ENCODE measurements at regions not wholly inside any gene's neighbourhood (a gene's known extent, or its start where the extent isn't known, plus 50 kb on each side); places are given as distances from the start of the nearest gene placed in this dataset.

GRCh38 chr18:76557026-76557575, 62.1 kb upstream of the ZNF516 start:
- Histone ChIP-seq H3K9me3 (ENCODE audit: control insufficient read depth, insufficient read depth, low read depth, low read length) (no peaks in the 10 kb centered on the region), H3K36me3 (ENCODE audit: control insufficient read depth, insufficient read depth, low read length) (no peaks in the 10 kb centered on the region), H3K4me1 (ENCODE audit: control insufficient read depth, insufficient read depth, low read length) (no peaks in the 10 kb centered on the region), H3K27me3 (ENCODE audit: control insufficient read depth, insufficient read depth, low read length) (peaks cover 11% of the 10 kb centered on the region), H3K27ac (ENCODE audit: low read length) (no peak overlapping the region), H3K4me3 (ENCODE audit: low read depth in 2 of 2, low read length in 2 of 2) (no peak overlapping the region)
- POLR2A ChIA-PET, result no interaction called here
- CTCF ChIA-PET, result no interaction called here
- TF ChIP-seq SIN3A (IDR thresholded peaks at IDR 0.05; ENCODE audit: borderline replicate concordance, insufficient read depth, low read depth, low read length) (no peak), CTCF (IDR thresholded peaks at IDR 0.05) (no peak), TCF7L2 (IDR thresholded peaks at IDR 0.05; ENCODE audit: low read depth, low read length) (no peak), POLR2AphosphoS5 (IDR thresholded peaks at IDR 0.05; ENCODE audit: low read depth, low read length) (no peak), REST (IDR thresholded peaks at IDR 0.05; ENCODE audit: insufficient read depth in 1 of 2, low read depth in 2 of 2, low read length in 1 of 2) (no peak)
- intact Hi-C loops (cut with micrococcal nuclease; ENCODE audit: unreplicated experiment), result no loop called here
- in situ Hi-C loops (cut with HindIII; ENCODE audit: low pct_unique_long_range_greater_than_20kb, low sequenced_read_pairs), result no loop called here
- BruUV-seq (replicated peaks), result no TSS peak
- DNase-seq (ENCODE audit: low read depth, low spot score) (no peak), ATAC-seq (no peak)

- no peak overlapping the region for H3K27ac ChIP-seq (ENCODE audit: low read length)
- no peaks in the 10 kb centered on the region for H3K9me3 ChIP-seq (ENCODE audit: control insufficient read depth, insufficient read depth, low read depth, low read length)
- no peaks in the 10 kb centered on the region for H3K4me1 ChIP-seq (ENCODE audit: control insufficient read depth, insufficient read depth, low read length)
- intact Hi-C loops (cut with micrococcal nuclease; ENCODE audit: unreplicated experiment) (no loop called here), in situ Hi-C loops (cut with HindIII; ENCODE audit: low pct_unique_long_range_greater_than_20kb, low sequenced_read_pairs) (no loop called here)
- POLR2A ChIA-PET, result interaction anchor here (0.7 kb wide), 1 partner anchor 1684 kb away, joined by 3 read pairs; no protein-coding TSS in a partner anchor
- TF ChIP-seq SIN3A (IDR thresholded peaks at IDR 0.05; ENCODE audit: borderline replicate concordance, insufficient read depth, low read depth, low read length), result no peak
- no peak for TF ChIP-seq REST (IDR thresholded peaks at IDR 0.05; ENCODE audit: insufficient read depth in 1 of 2, low read depth in 2 of 2, low read length in 1 of 2)
- no peak for TF ChIP-seq TCF7L2 (IDR thresholded peaks at IDR 0.05; ENCODE audit: low read depth, low read length)
- TF ChIP-seq POLR2AphosphoS5 (IDR thresholded peaks at IDR 0.05; ENCODE audit: low read depth, low read length), result no peak
- no peak for TF ChIP-seq CTCF (IDR thresholded peaks at IDR 0.05)
- no peak for DNase-seq (ENCODE audit: low read depth, low spot score)
- H3K27me3 ChIP-seq (ENCODE audit: control insufficient read depth, insufficient read depth, low read length), result peaks cover 12% of the 10 kb centered on the region
- no peaks in the 10 kb centered on the region for H3K36me3 ChIP-seq (ENCODE audit: control insufficient read depth, insufficient read depth, low read length)
- no TSS peak for BruUV-seq (replicated peaks)
- ATAC-seq, result no peak
- CTCF ChIA-PET, result interaction anchor here (1.2 kb wide), 1 partner anchor 155 kb away, joined by 4 read pairs; no protein-coding TSS in a partner anchor
- no peak overlapping the region for H3K4me3 ChIP-seq (ENCODE audit: low read depth in 2 of 2, low read length in 2 of 2)
Observed at GRCh38 chr18:76554547-76555222, 59.6 kb upstream of the ZNF516 start.
